Omental fat pad (tissue), 3 donors: ENCODE measurements at regions not wholly inside any gene's neighbourhood (a gene's known extent, or its start where the extent isn't known, plus 50 kb on each side); places are given as distances from the start of the nearest gene placed in this dataset.

ENCODE experiments used
- ATAC-seq: fragments of 150-250 bp; one replicate; pipeline ENCODE4 v1.9.1; 2016; ENCODE audit warnings: mild to moderate bottlenecking, moderate library complexity; ENCODE audit not compliant: low FRiP score
- DNase-seq: peaks from one replicate; pipeline ENCODE4 v3.0.0-alpha.2; 2019; ENCODE audit warnings: low spot score
- TF ChIP-seq, protein P1 (sequence below), 3 donors: fragments of 450-650 bp; IDR thresholded peaks; one replicate each; pipeline ENCODE4 v1.5.1; 2016 to 2017; ENCODE audit warnings: antibody characterized with exemption in 3 of 3, mild to moderate bottlenecking in 3 of 3, moderate library complexity in 2 of 3

DNA sequence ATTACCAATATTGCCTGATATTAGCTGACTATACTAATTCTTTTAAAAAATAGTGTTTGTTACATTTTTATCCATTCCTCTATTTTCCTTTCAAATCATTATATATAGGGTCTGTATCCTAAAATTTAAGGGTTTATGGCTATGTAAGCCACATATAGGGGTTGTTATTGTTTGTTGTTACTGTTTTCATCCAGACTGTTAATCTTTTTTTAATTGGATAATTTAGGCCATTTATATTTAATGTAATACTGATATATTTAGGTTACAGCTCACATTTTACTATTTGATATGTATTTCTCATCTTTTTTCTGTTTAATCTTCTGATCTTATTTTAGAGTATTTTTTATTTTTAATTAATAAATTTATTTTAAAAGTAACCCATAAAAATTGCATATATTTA, 487.1 kb upstream of the SGCG start:
- TF ChIP-seq, protein P1, sequence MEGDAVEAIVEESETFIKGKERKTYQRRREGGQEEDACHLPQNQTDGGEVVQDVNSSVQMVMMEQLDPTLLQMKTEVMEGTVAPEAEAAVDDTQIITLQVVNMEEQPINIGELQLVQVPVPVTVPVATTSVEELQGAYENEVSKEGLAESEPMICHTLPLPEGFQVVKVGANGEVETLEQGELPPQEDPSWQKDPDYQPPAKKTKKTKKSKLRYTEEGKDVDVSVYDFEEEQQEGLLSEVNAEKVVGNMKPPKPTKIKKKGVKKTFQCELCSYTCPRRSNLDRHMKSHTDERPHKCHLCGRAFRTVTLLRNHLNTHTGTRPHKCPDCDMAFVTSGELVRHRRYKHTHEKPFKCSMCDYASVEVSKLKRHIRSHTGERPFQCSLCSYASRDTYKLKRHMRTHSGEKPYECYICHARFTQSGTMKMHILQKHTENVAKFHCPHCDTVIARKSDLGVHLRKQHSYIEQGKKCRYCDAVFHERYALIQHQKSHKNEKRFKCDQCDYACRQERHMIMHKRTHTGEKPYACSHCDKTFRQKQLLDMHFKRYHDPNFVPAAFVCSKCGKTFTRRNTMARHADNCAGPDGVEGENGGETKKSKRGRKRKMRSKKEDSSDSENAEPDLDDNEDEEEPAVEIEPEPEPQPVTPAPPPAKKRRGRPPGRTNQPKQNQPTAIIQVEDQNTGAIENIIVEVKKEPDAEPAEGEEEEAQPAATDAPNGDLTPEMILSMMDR (IDR thresholded peaks at IDR 0.05) = no peak
- no peak for DNase-seq
- ATAC-seq = no peak

DNA sequence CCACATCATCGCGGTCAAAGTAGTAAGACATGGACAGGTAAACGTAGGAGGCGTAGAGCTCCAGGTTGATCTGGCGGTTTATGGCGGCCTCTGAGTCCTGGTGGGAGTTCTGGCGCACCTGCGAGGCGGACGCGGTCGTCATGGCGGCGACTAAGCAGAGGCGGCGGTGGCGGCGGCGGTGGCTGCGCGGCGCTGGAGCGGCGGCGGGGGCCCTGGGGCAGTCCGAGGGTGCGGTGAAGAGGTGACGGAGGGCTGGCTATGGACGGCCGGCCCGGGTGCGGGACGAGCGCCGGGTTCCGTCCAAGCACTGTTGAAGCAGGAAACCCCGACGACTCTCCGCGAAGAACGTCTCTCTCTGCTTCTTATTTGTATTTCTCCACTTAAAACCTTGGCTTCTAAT, 484.3 kb upstream of the SGCG start:
- TF ChIP-seq, protein P1 (IDR thresholded peaks at IDR 0.05) = no peak
- no peak for ATAC-seq
- no peak for DNase-seq

DNA sequence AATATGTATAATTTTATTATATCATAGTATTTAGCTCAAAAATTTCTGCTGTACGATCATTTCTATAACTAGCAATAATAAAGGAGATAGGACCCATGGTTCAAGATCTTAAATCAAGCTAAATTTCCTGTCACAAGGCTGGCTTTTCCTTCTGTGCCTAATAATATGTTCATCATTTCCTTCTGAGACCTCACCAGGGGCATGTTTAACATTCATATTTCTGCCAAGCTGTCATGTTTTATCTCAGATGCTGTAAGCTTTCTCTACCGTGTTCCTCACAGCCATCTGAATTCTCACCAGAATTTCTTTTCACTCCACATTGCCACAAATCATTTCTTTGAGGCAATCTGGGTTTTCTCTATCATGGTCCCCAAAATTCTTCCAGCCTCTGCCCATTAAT, 482.3 kb upstream of the SGCG start:
- DNase-seq = no peak
- no peak for ATAC-seq
- TF ChIP-seq, protein P1 (IDR thresholded peaks at IDR 0.05) = no peak

DNA sequence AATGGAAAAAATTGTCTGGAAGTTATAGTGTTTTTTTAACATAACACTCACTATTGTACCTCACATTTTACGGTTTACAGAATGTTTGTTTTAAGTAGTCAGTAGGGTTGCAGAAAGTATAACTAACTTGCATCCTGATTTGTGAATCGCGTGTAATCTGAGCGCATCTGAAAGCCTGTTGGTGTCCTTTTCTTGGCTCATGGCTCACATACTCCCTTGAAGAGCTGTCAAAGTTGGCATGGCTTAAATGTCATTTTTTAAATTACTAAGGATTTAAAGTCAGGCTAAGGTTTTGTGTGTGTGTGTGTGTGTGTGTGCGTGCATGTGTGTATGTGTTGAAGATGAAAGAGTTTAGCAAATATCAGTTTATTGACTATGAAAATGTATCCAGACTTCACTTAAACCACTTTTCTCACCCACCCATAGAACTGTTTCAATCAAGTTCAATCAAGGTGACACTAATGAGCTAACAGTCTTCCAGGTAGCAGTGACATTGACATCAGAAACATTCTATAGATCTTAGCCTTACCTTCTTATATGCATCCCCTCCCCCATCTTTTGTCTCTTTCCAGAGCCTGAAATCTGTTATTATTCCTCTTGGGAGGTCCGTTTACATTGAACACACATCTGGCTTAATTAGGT, 480.4 kb upstream of the SGCG start:
- DNase-seq (no peak), ATAC-seq (no peak)
- TF ChIP-seq, protein P1 (IDR thresholded peaks at IDR 0.05) = no peak

DNA sequence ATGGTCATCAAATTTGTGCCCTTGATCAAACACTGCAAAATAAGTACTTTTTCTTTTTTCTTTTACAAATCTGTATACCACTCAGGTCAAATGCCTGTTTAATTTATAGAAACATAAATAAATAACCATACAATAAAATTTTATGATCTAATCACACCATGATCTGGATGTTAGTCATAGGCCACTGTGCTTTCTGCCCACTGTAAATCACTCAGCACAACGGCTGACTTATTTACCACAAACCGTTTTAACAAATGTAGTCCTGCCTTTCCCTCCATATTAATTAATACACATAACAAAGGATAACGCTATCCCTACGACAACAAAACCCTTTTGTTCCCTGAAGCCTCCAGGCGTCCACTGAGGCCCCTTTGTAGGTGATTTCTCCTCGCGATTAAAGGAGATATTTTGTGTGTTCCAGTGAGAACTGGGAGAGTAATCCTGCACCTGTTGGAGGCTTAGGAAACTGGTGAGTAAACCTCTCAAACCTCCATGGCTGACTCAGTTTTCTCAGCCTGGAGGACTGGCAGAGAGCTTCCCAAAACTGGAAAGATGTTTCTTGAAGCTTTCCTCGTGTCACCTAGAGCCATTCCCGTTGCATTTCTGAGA, 477.1 kb upstream of the SGCG start:
- ATAC-seq (no peak), DNase-seq (no peak)
- TF ChIP-seq, protein P1 (IDR thresholded peaks at IDR 0.05) = no peak

DNA sequence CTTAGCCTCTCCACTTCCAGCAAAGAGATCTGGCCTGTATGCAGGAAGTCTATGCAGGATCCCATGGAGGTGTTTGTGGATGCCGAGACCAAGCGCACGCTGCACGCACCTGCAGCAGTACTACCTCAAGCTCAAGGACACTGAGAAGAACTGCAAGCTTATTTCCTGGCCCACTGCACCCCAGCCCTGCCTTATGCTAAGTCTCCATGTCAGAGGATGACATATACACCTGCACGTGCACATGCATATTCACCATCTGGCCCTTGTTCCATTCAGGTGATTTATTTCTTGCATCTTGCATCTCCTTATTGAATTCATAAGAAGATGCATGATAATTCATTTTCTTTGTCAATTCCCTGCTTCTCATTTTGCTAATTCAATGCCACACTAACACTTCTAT, 472.8 kb upstream of the SGCG start:
- ATAC-seq = no peak
- DNase-seq = no peak

More for the DNA sequence above, 472.8 kb upstream of the SGCG start:
- TF ChIP-seq, protein P1 (IDR thresholded peaks at IDR 0.05) = no peak
